ENCODE measurements at regions not wholly inside any gene's neighbourhood (a gene's known extent, or its start where the extent isn't known, plus 50 kb on each side); places are given as distances from the start of the nearest gene placed in this dataset.
"Not testable (repeated sequence)": the region's sequence is repeated elsewhere in the genome, so short reads cannot be mapped to it uniquely, and the experiment has no call there.

DNA sequence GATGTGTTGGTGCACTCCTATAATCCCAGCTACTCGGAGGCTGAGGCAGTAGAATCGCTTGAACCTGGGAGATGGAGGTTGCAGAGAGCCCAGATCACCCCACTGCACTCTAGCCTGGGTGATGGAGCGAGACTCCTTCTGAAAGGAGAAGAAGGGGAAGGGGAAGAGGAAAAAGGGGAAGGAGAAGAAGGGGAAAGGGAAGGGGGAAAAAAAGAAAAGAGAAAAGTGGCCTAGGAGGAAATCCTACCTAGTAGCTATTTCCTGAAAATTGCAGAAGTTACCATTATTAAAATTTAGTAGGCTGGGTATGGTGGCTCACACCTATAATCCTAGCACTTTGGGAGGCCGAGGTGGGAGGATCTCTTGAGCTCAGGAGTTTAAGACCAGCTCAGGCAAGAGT lies 67.4 kb downstream of the ARRDC3 start:
- Histone ChIP-seq H3K27me3 (ENCODE audit: control insufficient read depth in 2 of 2, insufficient read depth in 2 of 2, low read length in 2 of 2) (no peaks in the 10 kb centered on the region), H3K9me3 (ENCODE audit: control insufficient read depth in 2 of 2, low read length in 2 of 2) (no peaks in the 10 kb centered on the region), H3K9ac (ENCODE audit: low read depth in 1 of 2, low read length in 2 of 2) (no peak overlapping the region), H3K4me1 (ENCODE audit: control insufficient read depth in 2 of 2, insufficient read depth in 2 of 2, low read length in 2 of 2) (peaks cover 0 to 12% of the 10 kb centered on the region in 2 donors), H3K27ac (ENCODE audit: low read depth in 2 of 2, low read length in 2 of 2) (no peak overlapping the region), H3K4me3 (ENCODE audit: low read length in 2 of 2) (no peak overlapping the region), H3K36me3 (ENCODE audit: control insufficient read depth in 2 of 2, insufficient read depth in 2 of 2, low read length in 2 of 2) (no peaks in the 10 kb centered on the region)

DNA sequence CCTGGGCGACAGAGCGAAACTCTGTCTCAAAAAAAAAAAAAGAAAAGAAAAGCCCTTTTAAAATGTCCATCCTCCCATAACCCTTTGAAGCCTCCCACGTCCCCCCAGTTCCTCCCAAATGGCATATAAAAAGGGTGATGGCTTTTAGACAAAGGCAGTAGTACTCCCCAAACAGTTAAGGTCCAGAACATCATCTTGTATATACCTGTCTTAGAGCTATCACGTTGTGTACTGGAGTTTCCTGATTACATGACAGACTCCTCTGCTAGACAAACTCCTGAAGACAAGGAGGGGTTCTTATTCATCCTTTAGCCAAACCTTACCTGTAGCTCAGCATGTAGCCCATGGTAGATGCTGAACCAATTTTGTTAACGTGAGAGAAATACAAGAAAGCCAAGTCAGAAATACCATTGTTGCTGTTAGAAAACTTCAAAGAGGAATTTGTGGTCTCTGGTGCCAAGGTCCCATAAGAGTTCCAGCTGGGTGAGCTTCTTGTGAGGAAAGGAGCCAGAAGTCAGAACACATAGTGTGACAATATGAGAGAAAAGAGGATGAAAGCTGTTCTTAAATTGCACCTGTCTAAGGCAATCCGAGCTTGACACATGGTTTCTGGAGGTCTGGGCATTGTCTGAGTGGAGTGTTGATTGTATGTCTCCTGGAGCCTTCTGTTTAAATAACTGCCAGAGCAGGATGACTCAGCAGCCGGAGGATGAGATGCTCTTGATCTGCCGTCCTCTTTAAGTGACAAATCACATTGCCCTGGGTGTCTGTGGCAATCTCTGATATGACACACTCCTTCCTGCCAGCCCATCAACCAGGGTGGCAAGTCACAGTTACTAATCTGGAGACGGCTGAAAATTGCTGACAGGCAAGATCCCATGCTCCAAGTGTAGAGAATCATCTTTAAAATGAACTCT lies 69.1 kb downstream of the ARRDC3 start:
- Histone ChIP-seq H3K36me3 (ENCODE audit: control insufficient read depth in 2 of 2, insufficient read depth in 2 of 2, low read length in 2 of 2) (no peaks in the 10 kb centered on the region), H3K4me3 (ENCODE audit: low read length in 2 of 2) (no peak overlapping the region), H3K9me3 (ENCODE audit: control insufficient read depth in 2 of 2, low read length in 2 of 2) (no peaks in the 10 kb centered on the region), H3K9ac (ENCODE audit: low read depth in 1 of 2, low read length in 2 of 2) (no peak overlapping the region), H3K4me1 (ENCODE audit: control insufficient read depth in 2 of 2, insufficient read depth in 2 of 2, low read length in 2 of 2) (peaks cover 0 to 12% of the 10 kb centered on the region in 2 donors), H3K27me3 (ENCODE audit: control insufficient read depth in 2 of 2, insufficient read depth in 2 of 2, low read length in 2 of 2) (no peaks in the 10 kb centered on the region), H3K27ac (ENCODE audit: low read depth in 2 of 2, low read length in 2 of 2) (no peak overlapping the region)

DNA sequence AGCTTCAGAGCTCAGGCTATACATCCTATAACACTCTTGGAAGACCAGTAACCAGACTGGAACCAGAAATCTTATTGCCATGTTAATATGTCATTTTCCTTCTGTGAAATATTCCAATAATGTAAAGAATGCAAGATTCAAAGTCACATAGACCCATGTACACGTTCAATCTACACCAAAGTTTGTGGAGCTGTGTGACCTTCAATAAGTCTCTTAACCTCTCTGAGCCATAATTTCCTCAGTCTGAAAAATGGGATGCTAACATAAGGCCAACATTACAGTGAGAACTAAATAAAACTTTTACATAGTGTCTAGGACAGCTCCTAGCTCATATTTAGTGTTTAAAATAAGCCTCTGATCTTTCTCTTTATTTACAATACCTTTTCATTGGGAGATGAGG lies 70.4 kb downstream of the ARRDC3 start:
- no peak overlapping the region for H3K4me3 ChIP-seq (ENCODE audit: low read length in 2 of 2)

DNA sequence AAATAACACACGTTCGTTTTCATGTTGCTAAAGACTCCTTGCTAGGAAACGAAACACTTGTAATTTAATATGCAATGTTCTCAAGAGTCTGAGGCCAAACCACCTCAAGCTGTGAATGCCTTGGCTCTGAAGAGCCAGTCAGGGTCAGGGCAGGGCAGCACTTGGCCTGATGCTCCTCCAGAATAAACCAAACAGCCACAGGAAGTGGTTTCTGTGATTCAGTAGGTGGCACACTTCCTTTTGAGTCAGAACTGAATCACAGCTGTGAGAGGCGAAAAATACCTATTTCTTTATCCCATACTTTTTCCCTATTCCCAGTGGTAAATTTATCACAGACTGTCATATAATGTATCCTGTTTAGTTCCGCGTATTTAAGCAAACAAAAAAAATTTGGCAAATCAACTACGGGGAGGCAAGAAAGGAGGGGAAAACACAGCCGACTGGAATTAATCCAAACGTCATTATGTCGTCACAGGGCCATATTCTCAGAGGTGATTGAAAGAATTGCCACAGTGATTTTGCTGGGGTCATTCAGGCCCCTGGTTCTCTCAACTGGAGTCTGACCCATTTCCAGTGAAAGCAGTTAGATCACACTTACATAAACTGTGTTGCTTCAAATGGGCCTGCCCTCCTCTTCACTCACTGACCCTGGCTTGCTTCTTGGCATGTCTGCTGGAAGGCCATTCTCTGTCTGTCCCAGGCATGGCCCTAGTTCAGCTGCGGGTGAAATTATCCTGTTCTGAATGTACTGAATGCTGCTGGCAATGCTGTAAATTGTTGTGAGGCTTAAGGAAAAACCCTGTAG lies 71.2 kb downstream of the ARRDC3 start:
- H3K9ac ChIP-seq (ENCODE audit: low read depth in 1 of 2, low read length in 2 of 2), result no peak overlapping the region
- H3K27ac ChIP-seq (ENCODE audit: low read depth in 2 of 2, low read length in 2 of 2), result peak overlapping the region; percentile 52 to 65

More for the DNA sequence above, 70.4 kb downstream of the ARRDC3 start:
- Histone ChIP-seq H3K27me3 (ENCODE audit: control insufficient read depth in 2 of 2, insufficient read depth in 2 of 2, low read length in 2 of 2) (no peaks in the 10 kb centered on the region), H3K9ac (ENCODE audit: low read depth in 1 of 2, low read length in 2 of 2) (no peak overlapping the region), H3K9me3 (ENCODE audit: control insufficient read depth in 2 of 2, low read length in 2 of 2) (no peaks in the 10 kb centered on the region), H3K27ac (ENCODE audit: low read depth in 2 of 2, low read length in 2 of 2) (peak overlapping the region in 1 of 2 donors; percentile 13), H3K4me1 (ENCODE audit: control insufficient read depth in 2 of 2, insufficient read depth in 2 of 2, low read length in 2 of 2) (peaks cover 0 to 12% of the 10 kb centered on the region in 2 donors), H3K36me3 (ENCODE audit: control insufficient read depth in 2 of 2, insufficient read depth in 2 of 2, low read length in 2 of 2) (no peaks in the 10 kb centered on the region)

DNA sequence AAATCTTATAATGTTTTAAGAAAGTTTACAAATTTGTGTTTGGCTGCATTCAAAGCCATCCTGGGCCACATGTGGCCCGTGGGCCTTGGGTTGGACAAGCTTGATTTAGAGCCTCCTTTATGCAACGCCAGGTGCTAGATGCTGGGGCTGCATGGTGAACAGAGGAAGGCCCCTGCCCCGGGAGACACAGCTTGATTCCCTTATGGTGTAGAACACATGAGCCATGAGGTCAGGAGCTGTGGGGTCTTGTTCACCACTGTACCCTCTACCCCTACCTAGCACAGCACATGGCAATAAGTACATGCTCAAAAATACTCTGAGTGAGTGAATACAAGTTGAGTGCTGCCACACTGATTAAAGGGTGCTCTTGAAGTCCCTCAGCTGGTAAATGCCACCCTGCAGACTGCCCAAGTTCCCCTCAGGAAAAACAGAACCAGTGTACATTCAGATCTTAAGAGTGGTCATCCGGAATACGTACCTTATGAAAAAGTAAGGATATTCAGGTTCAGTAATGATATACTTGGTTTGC lies 71.9 kb downstream of the ARRDC3 start:
- no peak overlapping the region for H3K4me3 ChIP-seq (ENCODE audit: low read length in 2 of 2)
- no peaks in the 10 kb centered on the region for H3K36me3 ChIP-seq (ENCODE audit: control insufficient read depth in 2 of 2, insufficient read depth in 2 of 2, low read length in 2 of 2)
- H3K27me3 ChIP-seq (ENCODE audit: control insufficient read depth in 2 of 2, insufficient read depth in 2 of 2, low read length in 2 of 2), result no peaks in the 10 kb centered on the region
- no peak overlapping the region for H3K9ac ChIP-seq (ENCODE audit: low read depth in 1 of 2, low read length in 2 of 2)
- H3K27ac ChIP-seq (ENCODE audit: low read depth in 2 of 2, low read length in 2 of 2), result peak overlapping the region; percentile 52 to 65
- no peaks in the 10 kb centered on the region for H3K9me3 ChIP-seq (ENCODE audit: control insufficient read depth in 2 of 2, low read length in 2 of 2)
- peaks cover 0 to 12% of the 10 kb centered on the region in 2 donors for H3K4me1 ChIP-seq (ENCODE audit: control insufficient read depth in 2 of 2, insufficient read depth in 2 of 2, low read length in 2 of 2)

More for the DNA sequence above, 71.2 kb downstream of the ARRDC3 start:
- Histone ChIP-seq H3K36me3 (ENCODE audit: control insufficient read depth in 2 of 2, insufficient read depth in 2 of 2, low read length in 2 of 2) (no peaks in the 10 kb centered on the region), H3K4me1 (ENCODE audit: control insufficient read depth in 2 of 2, insufficient read depth in 2 of 2, low read length in 2 of 2) (peaks cover 0 to 12% of the 10 kb centered on the region in 2 donors), H3K9me3 (ENCODE audit: control insufficient read depth in 2 of 2, low read length in 2 of 2) (no peaks in the 10 kb centered on the region), H3K4me3 (ENCODE audit: low read length in 2 of 2) (peak overlapping the region in 1 of 2 donors; percentile 20), H3K27me3 (ENCODE audit: control insufficient read depth in 2 of 2, insufficient read depth in 2 of 2, low read length in 2 of 2) (no peaks in the 10 kb centered on the region)

DNA sequence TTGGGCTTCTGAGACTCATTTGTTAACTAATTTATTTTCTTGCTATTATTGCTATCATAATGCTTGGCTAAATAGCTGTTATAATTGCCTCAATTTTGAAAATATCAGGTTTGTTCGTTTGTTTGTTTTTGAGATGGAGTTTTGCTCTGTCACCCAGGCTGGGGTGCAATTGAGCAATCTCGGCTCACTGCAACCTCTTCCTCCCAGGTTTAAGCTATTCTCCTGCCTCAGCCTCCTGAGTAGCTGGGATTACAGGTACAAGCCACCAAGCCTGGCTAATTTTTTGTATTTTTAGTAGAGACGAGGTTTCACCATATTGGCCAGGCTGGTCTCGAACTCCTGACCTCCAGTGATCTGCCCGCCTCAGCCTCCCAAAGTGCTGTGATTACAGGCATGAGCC lies 75.0 kb downstream of the ARRDC3 start:
- not testable (repeated sequence) for H3K9ac ChIP-seq (ENCODE audit: low read depth in 1 of 2, low read length in 2 of 2); H3K9me3 ChIP-seq (ENCODE audit: control insufficient read depth in 2 of 2, low read length in 2 of 2); H3K27ac ChIP-seq (ENCODE audit: low read depth in 2 of 2, low read length in 2 of 2); H3K4me3 ChIP-seq (ENCODE audit: low read length in 2 of 2); H3K27me3 ChIP-seq (ENCODE audit: control insufficient read depth in 2 of 2, insufficient read depth in 2 of 2, low read length in 2 of 2); H3K4me1 ChIP-seq (ENCODE audit: control insufficient read depth in 2 of 2, insufficient read depth in 2 of 2, low read length in 2 of 2); H3K36me3 ChIP-seq (ENCODE audit: control insufficient read depth in 2 of 2, insufficient read depth in 2 of 2, low read length in 2 of 2)

DNA sequence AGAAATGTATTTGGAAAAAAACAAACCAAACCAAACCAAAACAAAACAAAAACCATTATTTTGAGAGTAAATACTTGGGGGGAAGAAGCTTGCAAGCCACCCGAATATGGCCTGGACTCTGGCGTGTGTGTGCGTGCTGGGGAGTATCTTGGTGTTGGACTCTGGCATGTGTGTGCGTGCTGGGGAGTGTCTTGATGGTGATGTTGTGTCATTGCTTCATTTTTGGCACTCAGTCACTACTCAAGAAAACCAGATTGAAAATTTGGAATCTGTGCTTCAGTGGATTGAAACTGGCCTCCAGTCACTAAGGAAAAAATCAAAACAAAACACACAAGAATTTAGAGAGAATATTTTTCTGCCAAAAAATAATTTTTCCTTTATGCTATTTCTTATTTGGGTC lies 76.1 kb downstream of the ARRDC3 start:
- no peaks in the 10 kb centered on the region for H3K9me3 ChIP-seq (ENCODE audit: control insufficient read depth in 2 of 2, low read length in 2 of 2)
- H3K4me1 ChIP-seq (ENCODE audit: control insufficient read depth in 2 of 2, insufficient read depth in 2 of 2, low read length in 2 of 2), result peaks cover 0 to 8% of the 10 kb centered on the region in 2 donors
- H3K36me3 ChIP-seq (ENCODE audit: control insufficient read depth in 2 of 2, insufficient read depth in 2 of 2, low read length in 2 of 2), result no peaks in the 10 kb centered on the region
- H3K4me3 ChIP-seq (ENCODE audit: low read length in 2 of 2), result no peak overlapping the region
- H3K27ac ChIP-seq (ENCODE audit: low read depth in 2 of 2, low read length in 2 of 2), result no peak overlapping the region
- H3K27me3 ChIP-seq (ENCODE audit: control insufficient read depth in 2 of 2, insufficient read depth in 2 of 2, low read length in 2 of 2), result no peaks in the 10 kb centered on the region
- H3K9ac ChIP-seq (ENCODE audit: low read depth in 1 of 2, low read length in 2 of 2), result no peak overlapping the region

DNA sequence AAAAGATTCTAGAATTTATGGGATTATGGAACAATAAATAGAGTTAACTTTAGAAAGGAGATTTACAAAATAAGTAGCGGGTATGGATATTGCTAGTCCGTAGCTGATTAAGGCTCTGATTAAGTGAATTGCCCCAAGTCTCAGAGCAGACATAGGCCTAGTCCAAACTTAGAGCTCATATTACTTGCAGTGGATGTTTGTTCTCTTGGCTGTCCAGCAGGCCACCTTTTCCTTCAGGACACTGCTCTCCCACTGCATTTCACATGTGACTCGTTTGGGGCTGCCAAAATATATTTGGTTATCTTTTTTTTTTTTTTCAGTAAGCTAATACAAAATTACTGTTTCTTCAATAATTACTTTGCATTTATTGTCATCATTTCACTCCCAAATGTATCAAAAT lies 76.6 kb downstream of the ARRDC3 start:
- no peaks in the 10 kb centered on the region for H3K36me3 ChIP-seq (ENCODE audit: control insufficient read depth in 2 of 2, insufficient read depth in 2 of 2, low read length in 2 of 2)
- H3K4me1 ChIP-seq (ENCODE audit: control insufficient read depth in 2 of 2, insufficient read depth in 2 of 2, low read length in 2 of 2), result peaks cover 0 to 5% of the 10 kb centered on the region in 2 donors
- H3K27me3 ChIP-seq (ENCODE audit: control insufficient read depth in 2 of 2, insufficient read depth in 2 of 2, low read length in 2 of 2), result no peaks in the 10 kb centered on the region
- H3K4me3 ChIP-seq (ENCODE audit: low read length in 2 of 2), result no peak overlapping the region
- H3K27ac ChIP-seq (ENCODE audit: low read depth in 2 of 2, low read length in 2 of 2), result no peak overlapping the region
- no peaks in the 10 kb centered on the region for H3K9me3 ChIP-seq (ENCODE audit: control insufficient read depth in 2 of 2, low read length in 2 of 2)
- no peak overlapping the region for H3K9ac ChIP-seq (ENCODE audit: low read depth in 1 of 2, low read length in 2 of 2)

DNA sequence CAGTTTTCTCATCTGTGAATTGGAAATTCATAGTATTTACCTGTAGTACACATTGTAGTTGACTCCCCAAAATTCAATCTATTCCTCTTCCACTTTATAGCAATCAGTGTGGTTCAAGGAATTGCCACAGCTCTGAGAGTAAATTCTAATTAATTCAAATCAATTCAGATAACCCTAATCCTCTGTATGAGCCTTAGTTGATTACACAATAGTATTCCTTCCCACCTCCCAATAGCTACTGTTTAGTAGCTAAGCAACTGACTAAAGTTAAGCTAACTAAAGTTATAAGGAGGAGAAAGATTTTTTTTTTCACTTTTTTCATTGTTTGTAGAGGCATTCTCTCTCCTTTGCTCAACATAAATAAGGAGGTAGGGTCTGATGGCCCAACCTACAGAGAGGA lies 77.5 kb downstream of the ARRDC3 start:
- H3K9ac ChIP-seq (ENCODE audit: low read depth in 1 of 2, low read length in 2 of 2), result no peak overlapping the region
- no peak overlapping the region for H3K27ac ChIP-seq (ENCODE audit: low read depth in 2 of 2, low read length in 2 of 2)
- H3K27me3 ChIP-seq (ENCODE audit: control insufficient read depth in 2 of 2, insufficient read depth in 2 of 2, low read length in 2 of 2), result no peaks in the 10 kb centered on the region
- H3K4me3 ChIP-seq (ENCODE audit: low read length in 2 of 2), result no peak overlapping the region
- no peaks in the 10 kb centered on the region for H3K9me3 ChIP-seq (ENCODE audit: control insufficient read depth in 2 of 2, low read length in 2 of 2)
- H3K36me3 ChIP-seq (ENCODE audit: control insufficient read depth in 2 of 2, insufficient read depth in 2 of 2, low read length in 2 of 2), result no peaks in the 10 kb centered on the region
- H3K4me1 ChIP-seq (ENCODE audit: control insufficient read depth in 2 of 2, insufficient read depth in 2 of 2, low read length in 2 of 2), result no peaks in the 10 kb centered on the region

DNA sequence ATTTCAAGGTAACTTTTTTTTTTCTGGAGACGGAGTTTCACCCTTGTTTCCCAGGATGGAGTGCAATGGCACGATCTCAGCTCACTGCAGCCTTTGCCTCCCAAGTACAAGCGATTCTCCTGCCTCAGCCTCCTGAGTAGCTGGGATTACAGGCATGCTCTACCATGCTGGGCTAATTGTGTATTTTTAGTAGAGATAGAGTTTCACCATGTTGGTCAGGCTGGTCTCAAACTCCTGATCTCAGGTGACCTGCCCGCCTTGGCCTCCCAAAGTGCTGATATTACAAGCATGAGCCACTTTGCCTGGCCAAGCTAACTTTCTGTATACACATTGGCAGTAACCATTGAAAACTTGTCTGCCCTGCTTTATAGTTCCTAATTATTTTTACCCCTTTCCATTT lies 79.1 kb downstream of the ARRDC3 start:
- not testable (repeated sequence) for H3K9me3 ChIP-seq (ENCODE audit: control insufficient read depth in 2 of 2, low read length in 2 of 2); H3K4me3 ChIP-seq (ENCODE audit: low read length in 2 of 2); H3K9ac ChIP-seq (ENCODE audit: low read depth in 1 of 2, low read length in 2 of 2); H3K27me3 ChIP-seq (ENCODE audit: control insufficient read depth in 2 of 2, insufficient read depth in 2 of 2, low read length in 2 of 2); H3K27ac ChIP-seq (ENCODE audit: low read depth in 2 of 2, low read length in 2 of 2); H3K4me1 ChIP-seq (ENCODE audit: control insufficient read depth in 2 of 2, insufficient read depth in 2 of 2, low read length in 2 of 2); H3K36me3 ChIP-seq (ENCODE audit: control insufficient read depth in 2 of 2, insufficient read depth in 2 of 2, low read length in 2 of 2)
